ENCODE measurements at regions not wholly inside any gene's neighbourhood (a gene's known extent, or its start where the extent isn't known, plus 50 kb on each side); places are given as distances from the start of the nearest gene placed in this dataset.

- TF ChIP-seq, protein P1, sequence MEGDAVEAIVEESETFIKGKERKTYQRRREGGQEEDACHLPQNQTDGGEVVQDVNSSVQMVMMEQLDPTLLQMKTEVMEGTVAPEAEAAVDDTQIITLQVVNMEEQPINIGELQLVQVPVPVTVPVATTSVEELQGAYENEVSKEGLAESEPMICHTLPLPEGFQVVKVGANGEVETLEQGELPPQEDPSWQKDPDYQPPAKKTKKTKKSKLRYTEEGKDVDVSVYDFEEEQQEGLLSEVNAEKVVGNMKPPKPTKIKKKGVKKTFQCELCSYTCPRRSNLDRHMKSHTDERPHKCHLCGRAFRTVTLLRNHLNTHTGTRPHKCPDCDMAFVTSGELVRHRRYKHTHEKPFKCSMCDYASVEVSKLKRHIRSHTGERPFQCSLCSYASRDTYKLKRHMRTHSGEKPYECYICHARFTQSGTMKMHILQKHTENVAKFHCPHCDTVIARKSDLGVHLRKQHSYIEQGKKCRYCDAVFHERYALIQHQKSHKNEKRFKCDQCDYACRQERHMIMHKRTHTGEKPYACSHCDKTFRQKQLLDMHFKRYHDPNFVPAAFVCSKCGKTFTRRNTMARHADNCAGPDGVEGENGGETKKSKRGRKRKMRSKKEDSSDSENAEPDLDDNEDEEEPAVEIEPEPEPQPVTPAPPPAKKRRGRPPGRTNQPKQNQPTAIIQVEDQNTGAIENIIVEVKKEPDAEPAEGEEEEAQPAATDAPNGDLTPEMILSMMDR (conservative IDR thresholded peaks at IDR 0.05 in 1 of 2, IDR thresholded peaks at IDR 0.05 in 1 of 2; ENCODE audit: low read depth in 1 of 2, low read length in 2 of 2), result no peak
- TF ChIP-seq EZH2 (IDR thresholded peaks at IDR 0.05; ENCODE audit: low read length, missing control alignments), result no peak
- Histone ChIP-seq H3K9ac (ENCODE audit: insufficient read depth, low read length) (no peak overlapping the region), H3K4me2 (ENCODE audit: extremely low read depth, insufficient read depth, low read length) (no peak overlapping the region), H3K79me2 (ENCODE audit: control insufficient read depth, insufficient read depth, low read length) (no peaks in the 10 kb centered on the region), H3K36me3 (ENCODE audit: control insufficient read depth, insufficient read depth, low read length) (no peaks in the 10 kb centered on the region), H3K9me3 (ENCODE audit: control insufficient read depth, insufficient read depth, low read depth, low read length) (no peaks in the 10 kb centered on the region), H4K20me1 (ENCODE audit: control insufficient read depth, extremely low read depth, insufficient read depth, low read length) (no peaks in the 10 kb centered on the region), H3K4me3 (replicated peaks in 1 of 4; ENCODE audit: control extremely low read depth in 1 of 4, insufficient read depth in 1 of 4, low read depth in 3 of 4, low read length in 4 of 4) (no peak overlapping the region), H3K27ac (ENCODE audit: insufficient read depth, low read length) (no peak overlapping the region), H3K4me1 (ENCODE audit: control insufficient read depth, extremely low read depth, insufficient read depth, low read length) (no peaks in the 10 kb centered on the region), H2AFZ (ENCODE audit: low read length) (no peak overlapping the region), H3K27me3 (ENCODE audit: control insufficient read depth, insufficient read depth, low read length) (no peaks in the 10 kb centered on the region)
- no peak for DNase-seq (ENCODE audit: low read depth in 2 of 2)
Observed at GRCh38 chr18:28715206-28715605, 538.3 kb upstream of the CDH2 start.

DNA sequence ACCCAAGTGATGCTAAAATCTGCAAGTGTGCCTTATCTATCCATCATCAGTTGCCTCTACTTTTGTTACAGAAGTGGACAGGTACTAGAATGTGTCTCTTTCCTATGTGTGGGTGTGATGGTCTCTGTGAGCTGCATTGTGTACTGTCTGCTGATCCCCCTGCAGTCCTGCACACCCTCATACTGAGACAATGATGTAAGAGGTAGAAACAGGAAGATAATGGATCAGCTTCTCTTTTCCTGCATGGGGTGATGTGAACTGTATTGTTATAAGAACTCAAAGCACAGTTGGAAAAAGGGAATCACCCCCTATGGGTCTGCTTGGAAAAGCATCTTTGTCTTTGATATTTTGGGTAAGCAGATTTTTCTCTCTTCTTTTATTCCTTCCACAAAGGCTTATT is 537.6 kb upstream of the CDH2 start:
- H4K20me1 ChIP-seq (ENCODE audit: control insufficient read depth, extremely low read depth, insufficient read depth, low read length), result no peaks in the 10 kb centered on the region
- H3K27ac ChIP-seq (ENCODE audit: insufficient read depth, low read length), result no peak overlapping the region
- H3K79me2 ChIP-seq (ENCODE audit: control insufficient read depth, insufficient read depth, low read length), result no peaks in the 10 kb centered on the region
- H3K4me2 ChIP-seq (ENCODE audit: extremely low read depth, insufficient read depth, low read length), result no peak overlapping the region
- H3K9me3 ChIP-seq (ENCODE audit: control insufficient read depth, insufficient read depth, low read depth, low read length), result no peaks in the 10 kb centered on the region
- H2AFZ ChIP-seq (ENCODE audit: low read length), result no peak overlapping the region
- H3K4me1 ChIP-seq (ENCODE audit: control insufficient read depth, extremely low read depth, insufficient read depth, low read length), result no peaks in the 10 kb centered on the region
- no peak overlapping the region for H3K4me3 ChIP-seq (replicated peaks in 1 of 4; ENCODE audit: control extremely low read depth in 1 of 4, insufficient read depth in 1 of 4, low read depth in 3 of 4, low read length in 4 of 4)
- H3K9ac ChIP-seq (ENCODE audit: insufficient read depth, low read length), result no peak overlapping the region
- no peaks in the 10 kb centered on the region for H3K27me3 ChIP-seq (ENCODE audit: control insufficient read depth, insufficient read depth, low read length)
- DNase-seq (ENCODE audit: low read depth in 2 of 2), result no peak
- no peak for TF ChIP-seq EZH2 (IDR thresholded peaks at IDR 0.05; ENCODE audit: low read length, missing control alignments)
- TF ChIP-seq, protein P1 (conservative IDR thresholded peaks at IDR 0.05 in 1 of 2, IDR thresholded peaks at IDR 0.05 in 1 of 2; ENCODE audit: low read depth in 1 of 2, low read length in 2 of 2), result no peak
- H3K36me3 ChIP-seq (ENCODE audit: control insufficient read depth, insufficient read depth, low read length), result no peaks in the 10 kb centered on the region

GRCh38 chr18:28712796-28713425 is 536.0 kb upstream of the CDH2 start:
- Histone ChIP-seq H3K4me3 (replicated peaks in 1 of 4; ENCODE audit: control extremely low read depth in 1 of 4, insufficient read depth in 1 of 4, low read depth in 3 of 4, low read length in 4 of 4) (no peak overlapping the region), H4K20me1 (ENCODE audit: control insufficient read depth, extremely low read depth, insufficient read depth, low read length) (no peaks in the 10 kb centered on the region), H2AFZ (ENCODE audit: low read length) (no peak overlapping the region)

More at GRCh38 chr18:28712796-28713425, 536.0 kb upstream of the CDH2 start:
- Histone ChIP-seq H3K9ac (ENCODE audit: insufficient read depth, low read length) (no peak overlapping the region), H3K4me1 (ENCODE audit: control insufficient read depth, extremely low read depth, insufficient read depth, low read length) (no peaks in the 10 kb centered on the region), H3K27me3 (ENCODE audit: control insufficient read depth, insufficient read depth, low read length) (no peaks in the 10 kb centered on the region), H3K36me3 (ENCODE audit: control insufficient read depth, insufficient read depth, low read length) (no peaks in the 10 kb centered on the region), H3K79me2 (ENCODE audit: control insufficient read depth, insufficient read depth, low read length) (no peaks in the 10 kb centered on the region), H3K27ac (ENCODE audit: insufficient read depth, low read length) (no peak overlapping the region), H3K4me2 (ENCODE audit: extremely low read depth, insufficient read depth, low read length) (no peak overlapping the region), H3K9me3 (ENCODE audit: control insufficient read depth, insufficient read depth, low read depth, low read length) (no peaks in the 10 kb centered on the region)
- no peak for DNase-seq (ENCODE audit: low read depth in 2 of 2)
- no peak for TF ChIP-seq EZH2 (IDR thresholded peaks at IDR 0.05; ENCODE audit: low read length, missing control alignments)
- TF ChIP-seq, protein P1 (conservative IDR thresholded peaks at IDR 0.05 in 1 of 2, IDR thresholded peaks at IDR 0.05 in 1 of 2; ENCODE audit: low read depth in 1 of 2, low read length in 2 of 2), result no peak

Measured in fibroblast of lung (primary cell).